Spinal cord (tissue), 9 donors: ENCODE measurements at regions not wholly inside any gene's neighbourhood (a gene's known extent, or its start where the extent isn't known, plus 50 kb on each side); places are given as distances from the start of the nearest gene placed in this dataset.
A peak's percentile ranks its signal among the peaks of the same experiment; 100 is the strongest.

Source experiments
- DNase-seq, 6 donors: peaks; one replicate each; pipeline versions ENCODE4 v3.0.0 to v3.0.0-alpha.2; 2013 to 2015; ENCODE audit warnings: low spot score in 6 of 6, low read depth in 4 of 6
- H3K27ac ChIP-seq: one replicate; pipeline ENCODE4 v1.5.1; 2013; ENCODE audit warnings: low read depth, low read length, control low read depth
- H3K27me3 ChIP-seq: one replicate; pipeline ENCODE4 v1.6.1; 2013; ENCODE audit warnings: low read length; ENCODE audit not compliant: control insufficient read depth, insufficient read depth
- H3K36me3 ChIP-seq: one replicate; pipeline ENCODE4 v1.6.1; 2013; ENCODE audit warnings: low read length; ENCODE audit not compliant: control insufficient read depth, insufficient read depth
- H3K4me1 ChIP-seq: one replicate; pipeline ENCODE4 v1.6.1; 2013; ENCODE audit warnings: low read length; ENCODE audit not compliant: control insufficient read depth, insufficient read depth
- H3K4me3 ChIP-seq: one replicate; pipeline ENCODE4 v1.5.1; 2013; ENCODE audit warnings: low read depth, low read length, control low read depth
- H3K9me3 ChIP-seq: one replicate; pipeline ENCODE4 v1.6.1; 2013; ENCODE audit warnings: low read length; ENCODE audit not compliant: control insufficient read depth, insufficient read depth
- WGBS: methylation state at CpG from one replicate; pipeline ENCODE4 v1.1.5; 2013; ENCODE audit warnings: missing lambda C conversion rate; ENCODE audit not compliant: insufficient coverage; 5-methylcytosine and 5-hydroxymethylcytosine counted together
- donor health status: healthy.

- no peaks in the 10 kb centered on the region for H3K27me3 ChIP-seq
- no peaks in the 10 kb centered on the region for H3K9me3 ChIP-seq
- no peaks in the 10 kb centered on the region for H3K4me1 ChIP-seq
- 83% methylated on average over 9 of the region's 19 CpGs for WGBS
- no peak overlapping the region for H3K27ac ChIP-seq
- H3K36me3 ChIP-seq: no peaks in the 10 kb centered on the region
- H3K4me3 ChIP-seq: no peak overlapping the region
- DNase-seq: peak in 5 of 6 donors; percentile 40 to 92 (median 45)
Observed at GRCh38 chr1:70509996-70510876, 99.2 kb downstream of the CTH start.

- Histone ChIP-seq H3K9me3 (no peaks in the 10 kb centered on the region), H3K27ac (no peak overlapping the region), H3K4me1 (no peaks in the 10 kb centered on the region), H3K36me3 (no peaks in the 10 kb centered on the region), H3K27me3 (no peaks in the 10 kb centered on the region), H3K4me3 (no peak overlapping the region)
- WGBS: no CpG with 5 or more reads among the region's 2 CpGs
- DNase-seq: no peak
Observed at GRCh38 chr1:70517444-70517843, 106.4 kb downstream of the CTH start.

GRCh38 chr1:70518106-70518505 lies 107.0 kb downstream of the CTH start:
- Histone ChIP-seq H3K4me3 (no peak overlapping the region), H3K4me1 (no peaks in the 10 kb centered on the region), H3K36me3 (no peaks in the 10 kb centered on the region), H3K27ac (no peak overlapping the region), H3K27me3 (no peaks in the 10 kb centered on the region), H3K9me3 (no peaks in the 10 kb centered on the region)
- DNase-seq: no peak
- WGBS: no CpG with 5 or more reads among the region's 1 CpG

GRCh38 chr1:70528590-70529333 lies 117.7 kb downstream of the CTH start:
- Histone ChIP-seq H3K4me1 (no peaks in the 10 kb centered on the region), H3K36me3 (no peaks in the 10 kb centered on the region), H3K27ac (no peak overlapping the region), H3K4me3 (no peak overlapping the region), H3K9me3 (no peaks in the 10 kb centered on the region), H3K27me3 (no peaks in the 10 kb centered on the region)
- DNase-seq: peak; percentile 7 to 82 (median 23)
- WGBS: 66% methylated on average over 4 of the region's 12 CpGs

GRCh38 chr1:70536708-70537366 lies 125.8 kb downstream of the CTH start:
- DNase-seq: no peak
- Histone ChIP-seq H3K9me3 (no peaks in the 10 kb centered on the region), H3K27ac (no peak overlapping the region), H3K4me3 (no peak overlapping the region), H3K36me3 (no peaks in the 10 kb centered on the region), H3K4me1 (no peaks in the 10 kb centered on the region), H3K27me3 (no peaks in the 10 kb centered on the region)
- WGBS: 80% methylated on average over 1 of the region's 3 CpGs

GRCh38 chr1:70537788-70538187 lies 126.7 kb downstream of the CTH start:
- no peak for DNase-seq
- Histone ChIP-seq H3K27ac (no peak overlapping the region), H3K4me1 (no peaks in the 10 kb centered on the region), H3K4me3 (no peak overlapping the region), H3K9me3 (no peaks in the 10 kb centered on the region), H3K36me3 (no peaks in the 10 kb centered on the region), H3K27me3 (no peaks in the 10 kb centered on the region)
- no CpG with 5 or more reads among the region's 3 CpGs for WGBS

GRCh38 chr1:70542030-70542429 lies 131.0 kb downstream of the CTH start:
- Histone ChIP-seq H3K4me1 (no peaks in the 10 kb centered on the region), H3K27ac (no peak overlapping the region), H3K36me3 (no peaks in the 10 kb centered on the region), H3K9me3 (no peaks in the 10 kb centered on the region), H3K27me3 (no peaks in the 10 kb centered on the region), H3K4me3 (no peak overlapping the region)
- peak in 1 of 6 donors; percentile 31 for DNase-seq

- no peaks in the 10 kb centered on the region for H3K36me3 ChIP-seq
- H3K4me3 ChIP-seq: no peak overlapping the region
- H3K27me3 ChIP-seq: no peaks in the 10 kb centered on the region
- DNase-seq: no peak
- H3K9me3 ChIP-seq: no peaks in the 10 kb centered on the region
- no peaks in the 10 kb centered on the region for H3K4me1 ChIP-seq
- WGBS: no CpG with 5 or more reads among the region's 2 CpGs
- no peak overlapping the region for H3K27ac ChIP-seq
Observed at GRCh38 chr1:70542856-70543255, 131.8 kb downstream of the CTH start.

- no peak for DNase-seq
- no peak overlapping the region for H3K4me3 ChIP-seq
- 60% methylated on average over 1 of the region's 1 CpG for WGBS
Observed at GRCh38 chr1:70546726-70547125, 135.7 kb downstream of the CTH start.

More at GRCh38 chr1:70546726-70547125, 135.7 kb downstream of the CTH start:
- Histone ChIP-seq H3K27me3 (no peaks in the 10 kb centered on the region), H3K9me3 (no peaks in the 10 kb centered on the region), H3K36me3 (no peaks in the 10 kb centered on the region), H3K27ac (no peak overlapping the region), H3K4me1 (no peaks in the 10 kb centered on the region)
